Activated CD4-positive, alpha-beta T cell treated with anti-CD3 and anti-CD28 coated beads for 4 hours (primary cell): ENCODE measurements at regions not wholly inside any gene's neighbourhood (a gene's known extent, or its start where the extent isn't known, plus 50 kb on each side); places are given as distances from the start of the nearest gene placed in this dataset.

Experiments
- DNase-seq, 2 donors: peaks; one replicate each; pipeline ENCODE4 v3.0.0-alpha.2; 2020

DNA sequence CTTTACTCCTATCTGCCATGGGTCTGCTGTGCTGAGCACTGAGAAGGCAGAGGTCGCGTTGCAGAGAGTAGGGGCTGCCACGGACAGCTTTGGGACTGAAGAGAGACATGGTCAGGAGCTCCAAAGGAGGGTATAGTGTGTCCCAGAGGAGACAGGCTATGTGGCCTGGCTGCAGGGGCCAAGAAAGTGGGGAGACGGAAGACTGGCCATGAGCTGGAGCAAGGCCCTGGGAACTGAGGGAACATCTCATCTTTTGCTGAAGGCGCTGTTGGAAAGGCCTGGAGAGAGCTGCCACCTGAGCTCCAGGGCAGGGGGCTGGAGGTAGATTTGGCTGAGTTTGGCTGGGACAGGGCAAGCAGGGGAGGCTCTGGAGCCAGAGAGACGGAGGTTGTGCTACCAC, 55.8 kb upstream of the AJAP1 start:
- no peak for DNase-seq

DNA sequence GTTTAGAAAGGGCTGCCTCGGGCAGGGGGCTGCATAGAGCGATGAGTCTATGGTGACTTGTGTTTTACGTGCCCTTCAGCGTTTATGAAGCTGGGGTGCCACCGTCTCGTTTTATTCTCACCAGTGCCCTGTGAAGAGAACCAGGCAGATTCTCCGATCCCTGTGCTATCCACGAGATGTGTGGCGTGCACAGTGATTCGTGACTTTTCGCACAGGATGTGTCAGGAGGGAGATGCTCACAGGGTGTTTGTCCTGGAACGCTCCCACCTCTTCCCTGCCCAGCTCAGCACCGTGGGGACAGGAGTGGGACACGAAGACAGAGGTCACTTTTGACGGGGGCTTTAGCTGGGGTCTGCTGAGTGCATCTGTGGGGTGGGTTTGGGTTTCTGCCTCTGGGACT, 54.9 kb upstream of the AJAP1 start:
- no peak for DNase-seq

DNA sequence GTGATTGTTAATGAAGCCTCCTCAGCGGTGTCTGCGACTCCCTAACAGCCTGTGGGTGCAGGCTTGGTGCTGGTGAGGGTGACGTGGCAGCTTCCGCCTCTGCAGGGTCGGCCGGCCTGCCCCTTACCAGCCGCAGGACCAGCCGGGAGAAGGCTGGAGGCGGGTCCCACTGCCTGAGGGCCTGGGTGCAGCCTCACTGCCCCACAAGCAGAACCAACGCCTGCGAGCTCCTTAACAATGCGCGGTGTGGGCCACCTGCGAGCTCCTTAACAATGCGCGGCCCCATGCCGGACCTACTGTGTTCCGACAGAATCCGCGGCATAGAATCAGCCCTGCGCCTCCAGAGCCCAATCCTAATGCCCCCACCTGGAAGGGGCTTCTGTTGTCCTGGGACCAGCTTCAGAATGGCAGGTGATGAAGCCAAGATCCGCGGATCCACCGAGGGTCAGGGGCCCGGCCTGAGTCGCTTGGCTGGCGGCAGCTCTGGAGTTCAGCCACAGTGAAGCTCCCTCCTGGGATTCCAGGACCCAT, 54.4 kb upstream of the AJAP1 start:
- DNase-seq, result no peak

DNA sequence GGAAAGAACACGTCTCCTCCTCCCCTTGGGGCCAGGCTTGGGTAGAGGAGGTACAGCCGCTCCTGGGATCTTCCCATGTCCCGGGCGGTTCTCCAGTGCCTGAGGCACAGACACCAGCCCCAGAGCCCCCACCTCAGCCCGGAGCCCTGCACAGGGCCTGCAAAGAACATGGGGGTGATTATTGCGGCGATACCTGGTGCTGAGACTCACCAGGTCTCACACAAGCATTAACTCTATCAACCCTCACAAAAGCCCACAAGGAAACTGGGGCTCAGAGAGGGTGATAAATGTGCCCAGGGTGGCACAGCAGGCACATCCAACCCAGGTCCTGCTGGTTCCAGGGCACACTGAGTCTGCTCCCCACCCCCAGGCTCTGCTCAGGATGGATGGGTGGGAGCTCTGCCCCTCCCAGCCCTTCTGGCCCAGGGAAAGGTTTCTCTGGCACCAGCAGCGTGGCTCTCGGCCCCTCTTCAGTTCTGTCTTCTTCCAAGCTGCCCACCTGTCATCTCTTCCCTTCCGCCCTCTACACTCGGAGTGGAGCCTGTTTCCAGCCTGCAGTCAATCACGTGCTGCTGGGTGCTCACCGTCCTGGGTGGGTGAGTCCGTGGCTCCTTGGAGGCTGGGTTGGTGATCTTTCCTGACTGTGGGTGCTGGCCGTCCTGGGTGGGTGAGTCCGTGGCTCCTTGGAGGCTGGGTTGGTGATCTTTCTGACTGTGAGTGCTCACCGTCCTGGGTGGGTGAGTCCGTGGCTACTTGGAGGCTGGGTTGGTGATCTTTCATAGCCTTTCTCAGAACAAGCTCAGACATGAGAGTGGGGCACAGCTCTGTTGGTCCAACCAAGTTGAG, 53.6 kb upstream of the AJAP1 start:
- DNase-seq, result no peak

DNA sequence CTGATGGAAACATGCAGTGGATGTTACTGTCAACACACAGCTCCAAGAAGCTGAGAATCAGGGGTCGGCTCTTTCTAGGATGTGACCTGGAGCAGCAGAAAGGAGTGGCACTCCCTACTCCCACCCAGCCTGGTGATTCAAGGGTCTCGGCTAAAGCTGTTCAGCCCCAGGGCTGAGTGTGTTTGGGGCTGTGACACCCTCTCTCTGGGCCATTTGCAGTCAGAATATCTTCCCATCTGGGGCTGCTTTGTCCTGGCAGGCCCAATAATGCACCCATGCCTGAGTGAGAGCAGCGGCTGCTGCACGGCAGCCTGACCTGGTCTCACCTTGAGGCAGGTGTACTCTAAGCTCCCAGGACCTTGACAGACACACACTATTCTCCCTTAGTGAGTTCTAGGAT, 52.5 kb upstream of the AJAP1 start:
- no peak for DNase-seq

DNA sequence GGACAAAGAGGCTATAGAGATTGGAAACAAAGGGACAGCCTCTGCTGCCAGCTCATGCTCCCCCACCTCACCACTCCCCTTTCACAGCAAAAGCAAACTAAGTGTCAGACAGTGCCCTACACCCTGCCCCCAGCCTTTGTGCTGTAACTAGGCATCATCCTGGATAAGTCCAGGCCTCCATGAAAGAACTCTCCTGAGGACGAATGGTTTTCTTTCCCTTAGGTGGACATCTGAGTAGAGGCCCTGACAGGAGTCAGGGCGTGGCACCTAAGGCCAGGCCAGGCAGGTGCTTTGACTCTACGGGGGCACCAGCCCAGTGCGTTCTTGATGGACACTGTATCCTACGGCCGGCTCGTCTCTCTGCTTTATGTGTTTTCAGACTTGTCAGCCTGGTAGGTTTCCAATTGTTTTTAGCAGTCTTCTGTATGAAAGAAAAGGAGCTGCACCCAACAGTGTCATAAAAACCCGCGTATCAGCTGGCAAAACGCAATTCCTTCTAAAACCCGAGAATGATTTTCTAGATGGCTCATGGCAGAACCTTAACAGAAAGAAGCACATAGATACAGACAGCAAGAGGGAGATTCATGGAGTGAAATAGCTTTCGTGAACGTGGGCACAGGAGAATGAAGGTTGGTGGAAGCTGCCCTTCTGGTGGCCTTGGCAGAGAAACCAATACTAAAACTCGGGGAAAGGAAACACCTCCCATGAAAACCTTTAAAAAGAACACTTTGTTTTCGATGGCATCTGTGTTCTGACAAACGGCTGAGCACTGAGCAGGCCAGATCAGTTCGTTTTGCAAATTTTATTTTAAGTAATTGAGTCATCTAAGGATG, 51.7 kb upstream of the AJAP1 start:
- DNase-seq, result no peak

DNA sequence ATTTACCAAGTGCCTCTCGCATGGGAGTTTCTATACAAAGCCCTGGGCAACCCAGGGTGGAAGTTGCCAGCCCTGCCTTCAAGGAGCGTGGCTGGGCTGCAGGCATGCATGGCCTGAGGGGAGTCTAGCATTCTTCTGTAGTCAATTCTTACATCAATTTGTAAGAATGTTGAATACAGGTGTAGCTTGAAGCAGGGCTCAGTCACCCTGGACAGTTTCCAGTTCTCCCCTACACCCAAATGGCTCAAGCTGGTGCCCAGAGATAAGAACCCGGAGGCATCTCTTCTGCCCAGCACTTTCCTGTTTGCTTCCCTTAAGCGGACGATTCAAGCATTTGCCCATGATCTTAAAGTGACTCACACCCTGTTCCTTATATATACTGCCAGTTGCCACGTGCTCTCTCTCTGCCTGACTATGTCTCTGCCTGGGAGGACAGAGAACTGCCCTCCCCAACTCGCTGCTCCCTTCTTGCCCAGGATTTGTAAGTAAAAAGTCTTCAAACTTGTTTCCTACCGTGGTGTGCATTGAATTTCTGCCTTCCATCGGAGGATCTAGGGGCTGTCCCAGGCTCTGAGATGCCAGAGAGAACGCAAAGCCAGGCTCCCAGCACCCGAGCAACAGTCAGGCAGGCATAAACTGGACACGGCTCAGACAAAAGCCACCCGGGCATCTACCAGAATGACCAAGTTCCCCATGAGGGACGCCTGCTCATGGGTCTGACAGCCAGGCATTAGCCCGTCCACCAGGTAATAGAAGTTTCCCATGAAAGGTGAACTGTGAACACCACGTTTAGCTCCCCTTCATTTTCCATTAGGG, 50.9 kb upstream of the AJAP1 start:
- no peak for DNase-seq
